DMS53 (cell line): ENCODE measurements at regions not wholly inside any gene's neighbourhood (a gene's known extent, or its start where the extent isn't known, plus 50 kb on each side); places are given as distances from the start of the nearest gene placed in this dataset.
"Not testable (repeated sequence)": the region's sequence is repeated elsewhere in the genome, so short reads cannot be mapped to it uniquely, and the experiment has no call there.

Experiments used
- DNase-seq: peaks from one replicate; lab custom pipeline; 2025; lab: John Stamatoyannopoulos, UW

DNA sequence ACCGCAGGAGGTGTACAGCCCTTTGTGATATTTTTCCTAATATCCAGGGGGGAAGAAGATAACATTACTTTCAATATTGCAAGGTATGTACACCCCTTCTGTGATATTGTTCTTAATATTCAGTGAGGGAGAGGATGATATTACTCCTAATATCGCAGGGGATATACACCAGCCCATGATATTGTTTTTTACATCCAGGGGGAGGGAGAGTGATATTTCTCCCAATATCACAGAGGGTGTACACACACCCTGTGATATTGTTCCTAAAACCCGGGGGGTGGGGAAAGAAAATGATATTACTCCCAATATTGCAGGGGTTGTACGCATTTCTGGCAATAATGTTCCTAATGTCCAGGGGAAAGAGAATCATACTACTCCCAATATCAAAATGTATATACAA is 58.0 kb upstream of the SLC25A48 start:
- DNase-seq = no peak

GRCh38 chr5:135761746-135762145 is 72.7 kb upstream of the SLC25A48 start:
- DNase-seq = no peak

GRCh38 chr5:135759149-135759784 is 75.2 kb upstream of the SLC25A48 start:
- no peak for DNase-seq

DNA sequence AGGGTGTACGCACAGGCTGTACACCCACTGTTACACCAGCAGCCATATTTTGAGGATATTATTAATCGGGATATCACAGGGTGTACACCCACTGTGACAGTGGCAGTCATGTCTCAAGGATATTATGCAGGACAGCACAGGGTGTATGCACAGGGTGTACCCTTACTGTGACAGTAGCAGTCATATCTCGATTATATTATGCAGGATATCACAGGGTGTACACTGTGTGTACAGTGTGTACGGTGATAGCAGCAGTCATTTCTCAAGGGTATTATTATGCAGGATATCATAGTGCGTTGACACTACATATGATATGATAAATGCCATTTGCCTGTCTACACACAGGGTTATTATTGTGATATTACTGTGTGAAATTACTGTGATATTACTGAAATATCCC is 80.5 kb upstream of the SLC25A48 start:
- no peak for DNase-seq

GRCh38 chr5:135750506-135750905 is 84.0 kb upstream of the SLC25A48 start:
- DNase-seq = peak; percentile 20

GRCh38 chr5:135747824-135748223 is 86.6 kb upstream of the SLC25A48 start:
- DNase-seq = peak; percentile 29

GRCh38 chr5:135745897-135746500 is 88.5 kb upstream of the SLC25A48 start:
- DNase-seq = no peak

DNA sequence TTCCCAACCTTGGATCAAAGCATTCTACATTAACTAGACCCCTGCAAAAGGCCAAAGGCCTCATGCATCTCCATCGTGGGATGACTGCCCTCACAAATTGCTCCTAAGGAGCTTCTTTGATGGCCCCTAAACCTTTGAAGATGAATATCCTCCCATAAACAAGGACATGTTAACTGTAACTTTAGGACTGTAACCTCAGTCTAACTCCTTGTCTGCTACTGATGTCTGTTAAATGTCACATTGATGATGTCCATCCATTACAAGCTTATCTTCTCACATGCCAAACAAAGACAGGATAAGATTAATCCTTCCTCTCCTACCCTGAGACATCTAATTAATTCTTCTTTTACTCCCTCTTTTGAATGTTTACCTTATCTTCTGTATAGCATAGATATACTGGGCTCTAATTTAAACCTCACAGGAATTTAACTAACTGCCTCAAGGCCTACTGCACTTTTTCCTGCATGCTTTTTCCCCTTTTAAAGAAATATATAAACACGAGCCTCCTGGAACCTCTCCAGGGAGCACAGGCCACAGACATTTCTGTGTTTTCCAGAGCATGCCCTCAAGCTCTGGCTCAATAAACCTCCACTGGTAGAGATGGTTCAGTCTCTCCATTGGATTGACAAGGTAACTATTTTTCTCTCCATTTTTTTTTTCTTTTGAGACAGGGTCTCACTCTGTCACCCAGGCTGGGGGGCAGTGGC is 90.6 kb upstream of the SLC25A48 start:
- no peak for DNase-seq

DNA sequence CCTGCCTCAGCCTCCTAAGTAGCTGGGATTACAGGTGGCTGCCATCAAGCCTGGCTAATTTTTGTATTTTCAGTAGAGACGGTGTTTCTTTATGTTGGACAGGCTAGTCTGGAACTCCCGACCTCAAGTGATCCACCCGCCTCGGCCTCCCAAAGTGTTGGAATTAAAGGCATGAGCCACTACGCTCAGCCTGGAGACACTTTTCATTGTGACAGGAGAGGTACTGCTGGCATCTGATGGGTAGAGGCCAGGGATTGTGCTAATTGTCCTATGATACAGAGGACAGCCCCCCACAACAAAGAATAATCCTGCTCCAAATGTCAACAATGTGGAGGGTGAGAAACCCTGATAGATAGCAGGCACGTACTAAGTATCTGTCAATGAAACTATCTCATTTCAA is 91.3 kb upstream of the SLC25A48 start:
- DNase-seq = no peak

DNA sequence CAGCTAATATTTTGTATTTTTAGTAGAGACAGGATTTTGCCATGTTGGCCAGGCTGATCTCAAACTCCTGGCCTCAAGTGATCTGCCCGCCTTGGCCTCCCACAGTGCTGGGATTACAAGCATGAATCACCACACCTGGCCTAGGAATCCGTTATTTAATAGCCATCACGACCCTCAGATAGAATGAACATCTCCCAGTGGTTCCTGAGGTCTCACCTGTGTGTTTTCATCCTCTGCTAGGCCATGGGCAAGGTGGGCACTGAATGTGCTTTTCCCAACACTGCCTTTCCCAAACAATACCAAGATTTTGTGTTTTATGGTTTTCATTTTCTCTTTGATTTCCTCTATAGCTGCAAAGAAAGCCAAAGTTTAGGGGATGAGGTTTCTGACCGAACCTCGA is 92.2 kb upstream of the SLC25A48 start:
- not testable (repeated sequence) for DNase-seq

DNA sequence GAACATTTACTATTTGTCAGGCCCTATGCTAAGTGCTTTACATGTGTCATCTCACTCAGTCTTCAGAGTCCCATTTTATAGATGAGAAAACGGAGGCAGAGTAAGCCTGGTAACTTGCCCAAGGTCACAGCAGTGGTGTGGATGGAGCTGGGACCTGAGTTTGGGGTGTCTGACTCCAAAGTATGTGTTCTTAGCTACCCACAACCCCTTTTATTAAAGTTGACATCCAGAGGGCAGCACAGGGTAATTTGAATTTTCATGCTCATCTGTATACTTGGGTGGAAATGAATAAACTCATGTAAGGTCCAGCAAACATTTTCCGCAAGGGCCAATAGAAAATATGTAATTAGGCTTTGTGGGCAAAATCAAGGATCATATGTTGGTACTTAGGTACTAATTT is 93.4 kb upstream of the SLC25A48 start:
- DNase-seq = peak; percentile 38

DNA sequence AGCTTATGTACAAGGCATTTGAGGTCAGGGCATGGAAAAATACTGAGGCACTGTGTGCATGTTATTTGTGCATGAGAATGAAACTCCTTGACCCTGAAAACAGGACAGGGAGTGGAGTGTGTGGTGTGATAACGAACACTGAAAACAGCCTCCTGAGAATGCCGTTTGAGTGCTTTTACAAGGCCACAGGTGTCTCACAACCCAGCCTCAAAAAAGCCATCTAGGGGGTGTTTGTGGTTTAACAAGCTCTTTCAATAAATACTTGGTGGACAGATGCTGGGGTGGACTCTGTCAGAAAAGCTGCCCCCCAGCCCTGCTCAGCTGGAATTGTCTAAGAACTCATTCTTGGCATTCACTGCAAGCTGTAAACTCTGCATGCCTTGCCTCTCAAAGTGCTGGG is 94.0 kb upstream of the SLC25A48 start:
- DNase-seq = no peak

GRCh38 chr5:135739383-135739981 is 95.0 kb upstream of the SLC25A48 start:
- no peak for DNase-seq

DNA sequence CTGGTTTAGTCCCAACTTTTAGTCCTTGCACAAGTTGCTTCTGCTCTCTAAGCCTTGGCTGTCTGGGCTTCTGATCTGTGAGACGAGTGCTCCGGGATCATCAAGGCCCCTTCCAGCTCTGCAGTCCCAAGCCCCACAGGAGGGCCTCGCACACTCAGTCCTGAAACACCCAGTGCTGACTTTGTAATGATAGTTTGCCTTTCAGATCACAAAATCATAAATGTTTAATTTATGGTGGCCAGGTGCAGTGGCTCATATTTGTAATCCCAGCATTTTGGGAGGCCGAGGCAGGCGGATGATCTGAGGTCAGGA is 95.9 kb upstream of the SLC25A48 start:
- no peak for DNase-seq

GRCh38 chr5:135737701-135738563 is 96.5 kb upstream of the SLC25A48 start:
- DNase-seq = peak; percentile 10

DNA sequence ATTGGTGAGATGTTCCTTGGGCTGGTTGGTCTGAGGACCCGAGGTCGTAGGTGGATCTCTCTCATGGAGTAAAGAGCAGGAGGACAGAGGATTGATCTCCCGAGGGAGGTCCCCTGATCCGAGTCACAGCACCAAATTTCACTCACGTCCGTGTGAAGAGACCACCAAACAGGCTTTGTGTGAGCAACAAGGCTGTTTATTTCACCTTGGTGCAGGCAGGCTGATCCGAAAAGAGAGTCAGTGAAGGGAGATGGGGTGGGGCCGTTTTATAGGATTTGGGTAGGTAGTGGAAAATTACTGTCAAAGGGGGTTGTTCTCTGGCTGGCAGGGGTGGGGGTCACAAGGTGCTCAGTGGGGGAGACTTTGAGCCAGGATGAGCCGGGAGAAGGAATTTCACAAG is 97.5 kb upstream of the SLC25A48 start:
- DNase-seq = not testable (repeated sequence)

- DNase-seq = no peak
Measured at GRCh38 chr5:135735831-135736230, 98.6 kb upstream of the SLC25A48 start.

DNA sequence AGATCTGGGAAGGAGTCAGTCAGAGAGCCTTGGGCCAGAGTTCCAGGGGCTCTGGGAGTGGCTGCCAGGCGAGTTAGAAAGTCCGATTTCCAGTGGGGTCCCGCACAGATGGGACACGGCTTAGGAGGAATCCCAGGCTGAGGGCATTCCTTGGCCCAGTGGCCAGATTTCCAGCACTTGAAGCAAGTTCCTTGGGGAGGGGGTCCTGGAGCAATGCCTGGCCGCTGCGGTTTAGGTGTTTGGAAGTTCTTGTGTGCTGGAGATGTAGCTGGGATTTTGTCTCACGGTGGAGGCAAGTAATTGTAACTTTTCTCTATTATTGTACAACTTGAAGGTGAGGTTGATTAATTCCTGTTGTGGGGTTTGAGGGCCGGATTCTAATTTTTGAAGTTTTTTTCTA is 99.5 kb upstream of the SLC25A48 start:
- not testable (repeated sequence) for DNase-seq

GRCh38 chr5:135731034-135731433 is 103.4 kb upstream of the SLC25A48 start:
- not testable (repeated sequence) for DNase-seq

- not testable (repeated sequence) for DNase-seq
Measured at GRCh38 chr5:135730161-135730560, 104.3 kb upstream of the SLC25A48 start.

DNA sequence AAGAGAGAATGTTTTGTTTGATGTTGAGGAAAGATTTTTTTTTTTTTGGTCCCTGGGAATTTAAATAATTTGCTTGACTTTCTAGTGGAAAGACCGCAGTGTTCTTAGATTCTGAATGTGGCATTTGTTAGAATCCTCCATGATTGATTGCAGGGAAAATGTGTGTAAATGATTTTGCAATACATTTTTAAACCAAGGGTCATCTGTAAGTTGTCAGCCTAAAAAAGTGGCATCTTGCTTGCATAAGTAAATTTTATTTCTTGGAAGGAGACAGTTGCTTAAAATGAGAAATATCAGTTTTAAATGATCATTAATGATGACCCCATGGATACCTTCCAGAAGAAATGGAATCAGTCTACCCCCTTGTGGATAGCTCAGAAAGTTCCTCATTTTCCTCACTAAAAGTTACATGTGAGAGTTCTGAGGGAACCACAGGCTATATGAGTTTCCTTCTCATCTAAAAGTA is 105.1 kb upstream of the SLC25A48 start:
- DNase-seq = peak; percentile 53

DNA sequence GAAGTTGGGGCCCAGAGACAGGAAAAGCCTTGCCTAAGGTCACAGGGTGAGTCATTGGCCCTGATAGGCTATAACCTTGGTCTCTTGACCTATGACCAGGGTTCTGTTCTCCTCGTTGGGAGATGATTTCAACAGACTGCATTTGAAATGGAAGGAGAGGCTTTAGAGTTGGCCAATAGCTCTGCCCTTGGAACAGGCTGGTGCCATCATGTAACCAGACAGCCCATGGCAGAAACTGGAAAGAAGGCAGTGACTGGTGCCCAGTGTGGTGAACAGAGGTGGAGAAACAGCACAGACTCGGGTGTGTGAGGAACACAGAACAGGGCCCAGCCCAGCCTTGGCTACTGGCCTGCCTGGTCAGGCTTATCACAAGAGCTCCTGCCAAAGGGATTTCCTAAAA is 109.8 kb upstream of the SLC25A48 start:
- no peak for DNase-seq
